Right cardiac atrium (tissue), 5 donors: ENCODE measurements at regions not wholly inside any gene's neighbourhood (a gene's known extent, or its start where the extent isn't known, plus 50 kb on each side); places are given as distances from the start of the nearest gene placed in this dataset.

ENCODE experiments used
- ATAC-seq, 2 donors: fragments of 200-7000 bp; cut with Tn5 transposase; one replicate each; pipeline versions ENCODE4 v1.8.0 to v1.9.1; 2020; ENCODE audit warnings: moderate library complexity in 2 of 2, mild to moderate bottlenecking in 1 of 2
- DNase-seq, 3 donors: peaks; one replicate each; pipeline ENCODE4 v3.0.0-alpha.2; 2020
- H3K27ac ChIP-seq: one replicate; pipeline ENCODE4 v1.5.1; 2013; ENCODE audit warnings: mild to moderate bottlenecking, low read length, control low read depth, moderate library complexity
- H3K27me3 ChIP-seq: one replicate; pipeline ENCODE4 v1.6.1; 2013; ENCODE audit not compliant: control insufficient read depth, insufficient read depth
- H3K4me1 ChIP-seq: one replicate; pipeline ENCODE4 v1.6.1; 2013; ENCODE audit warnings: low read length; ENCODE audit not compliant: control insufficient read depth, insufficient read depth
- H3K4me3 ChIP-seq: one replicate; pipeline ENCODE4 v1.5.1; 2013; ENCODE audit warnings: low read length, control low read depth
- H3K9me3 ChIP-seq: one replicate; pipeline ENCODE4 v1.6.1; 2013; ENCODE audit warnings: low read length; ENCODE audit not compliant: control insufficient read depth
- WGBS: extraction: QIAGEN DNeasy Blood & Tissue Kit; methylation state at CpG from one replicate; pipeline ENCODE4 v1.1.7; 2013; 5-methylcytosine and 5-hydroxymethylcytosine counted together
- intact Hi-C, 4 donors: fragments of 100-400 bp; cut with DNase I; formaldehyde crosslinking; loops; one replicate each; pipeline versions ENCODE4 v1.11.0 to v1.14.0; 2022 to 2023
- donor health status: healthy with polysubstance abuse.
- donor health status: DM: no; HTN: yes; CAD: no.
- donor health status: DM: no; HTN: no; CAD: no.
- donor health status: DM: no; HTN: yes; CAD: no; lungs with severe emphysema.
- donor health status: DM: yes; HTN: yes; CAD: no.

GRCh38 chr10:78861529-78862327 lies 207.0 kb upstream of the ZMIZ1 start:
- WGBS, result 63% methylated on average over 5 of the region's 5 CpGs
- Histone ChIP-seq H3K27me3 (no peaks in the 10 kb centered on the region), H3K27ac (no peak overlapping the region), H3K4me3 (no peak overlapping the region), H3K4me1 (peaks cover 2% of the 10 kb centered on the region), H3K9me3 (no peaks in the 10 kb centered on the region)
- no peak for DNase-seq
- intact Hi-C loops, result no loop called here
- no peak for ATAC-seq

GRCh38 chr10:78862328-78862640 lies 206.5 kb upstream of the ZMIZ1 start:
- 89% methylated on average over 4 of the region's 4 CpGs for WGBS
- intact Hi-C loops, result no loop called here

DNA sequence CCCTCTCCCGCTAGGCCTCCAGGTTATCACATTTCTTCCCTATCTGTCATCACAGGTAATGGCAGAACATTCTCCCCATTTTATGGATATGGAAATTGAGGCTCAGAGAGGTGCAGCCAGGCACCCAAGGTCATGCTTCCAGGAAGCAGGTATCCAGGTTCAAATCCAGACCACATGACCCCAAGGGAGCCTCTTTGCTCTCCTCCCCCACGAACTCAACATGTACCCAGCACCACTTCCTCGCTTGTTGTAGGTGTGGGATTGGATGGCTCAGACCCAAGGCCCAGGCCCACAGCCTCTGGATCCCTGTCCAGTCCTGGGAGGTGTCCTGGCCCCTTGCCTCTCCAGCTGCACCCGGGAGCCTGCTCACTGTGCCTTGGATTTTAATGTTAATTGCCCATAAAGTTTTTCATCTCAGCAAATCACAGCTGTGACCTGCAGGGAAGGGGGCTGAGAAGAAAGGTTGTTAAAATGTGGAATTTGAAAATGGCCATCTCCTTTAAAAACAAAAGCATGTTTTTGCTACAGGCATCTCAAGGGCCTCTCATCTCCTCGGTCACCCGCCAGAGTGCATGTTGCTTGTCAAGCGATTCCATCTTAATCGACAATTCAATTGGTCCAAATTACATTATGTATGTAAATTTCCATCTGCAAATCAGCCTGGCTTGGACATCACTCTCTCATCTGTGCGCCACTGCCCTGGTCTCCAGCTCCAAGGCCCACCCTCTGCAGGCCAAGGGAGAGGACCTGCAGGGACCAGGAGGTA lies 205.4 kb upstream of the ZMIZ1 start:
- H3K27me3 ChIP-seq, result no peaks in the 10 kb centered on the region

More at GRCh38 chr10:78862328-78862640, 206.5 kb upstream of the ZMIZ1 start:
- Histone ChIP-seq H3K4me1 (peaks cover 2% of the 10 kb centered on the region), H3K4me3 (no peak overlapping the region), H3K9me3 (no peaks in the 10 kb centered on the region), H3K27ac (no peak overlapping the region), H3K27me3 (no peaks in the 10 kb centered on the region)
- DNase-seq (no peak), ATAC-seq (no peak)

DNA sequence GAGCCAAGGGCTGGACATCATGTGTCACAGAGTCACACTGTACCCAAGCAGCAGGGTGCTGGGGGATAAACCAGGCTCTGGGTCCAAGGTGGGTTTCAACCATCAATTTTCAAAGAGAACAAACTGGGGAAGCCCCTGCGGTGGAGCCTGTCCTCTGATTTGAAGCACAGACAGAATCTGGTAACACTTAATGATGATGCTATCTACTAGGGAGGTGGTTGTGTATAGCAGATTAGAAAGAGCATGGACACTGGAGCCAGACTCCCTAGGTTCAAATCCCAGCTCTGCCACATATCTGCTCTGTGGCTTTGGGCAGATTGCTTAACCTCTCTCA lies 204.9 kb upstream of the ZMIZ1 start:
- Histone ChIP-seq H3K27me3 (no peaks in the 10 kb centered on the region), H3K4me1 (peaks cover 2% of the 10 kb centered on the region), H3K4me3 (no peak overlapping the region), H3K27ac (no peak overlapping the region), H3K9me3 (no peaks in the 10 kb centered on the region)
- WGBS, result 100% methylated on average over 1 of the region's 1 CpG
- intact Hi-C loops, result no loop called here
- ATAC-seq (no peak), DNase-seq (no peak)

More for the DNA sequence above, 205.4 kb upstream of the ZMIZ1 start:
- 88% methylated on average over 9 of the region's 9 CpGs for WGBS
- Histone ChIP-seq H3K27ac (no peak overlapping the region), H3K4me1 (peaks cover 2% of the 10 kb centered on the region), H3K9me3 (no peaks in the 10 kb centered on the region), H3K4me3 (no peak overlapping the region)
- no peak for DNase-seq
- ATAC-seq, result no peak
- intact Hi-C loops, result no loop called here

- no peak overlapping the region for H3K4me3 ChIP-seq
- no peak overlapping the region for H3K27ac ChIP-seq
- ATAC-seq (no peak), DNase-seq (no peak)
- H3K4me1 ChIP-seq, result no peaks in the 10 kb centered on the region
- H3K27me3 ChIP-seq, result no peaks in the 10 kb centered on the region
- intact Hi-C loops, result no loop called here
- no peaks in the 10 kb centered on the region for H3K9me3 ChIP-seq
- 87% methylated on average over 14 of the region's 14 CpGs for WGBS
Observed at GRCh38 chr10:78864761-78865537, 203.8 kb upstream of the ZMIZ1 start.

DNA sequence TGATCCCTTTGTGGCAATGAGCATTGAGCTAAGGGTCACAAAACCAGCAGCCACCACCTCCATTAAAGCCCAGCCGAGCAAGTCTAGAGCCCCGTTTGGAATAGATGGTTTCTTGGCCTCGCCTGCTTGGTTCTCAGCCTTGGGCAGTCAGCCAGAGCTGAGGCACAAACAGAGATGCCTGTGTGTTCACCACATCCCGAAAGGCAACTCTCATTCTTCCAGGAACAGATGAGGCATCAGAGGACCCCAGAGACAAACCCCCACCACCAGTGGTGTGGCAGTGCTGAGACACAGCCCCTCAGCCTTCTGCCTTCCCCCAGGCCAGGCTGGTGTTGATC lies 203.3 kb upstream of the ZMIZ1 start:
- peak; percentile 68 to 87 (median 79) for DNase-seq
- no peak overlapping the region for H3K4me3 ChIP-seq
- H3K4me1 ChIP-seq, result no peaks in the 10 kb centered on the region
- H3K27ac ChIP-seq, result no peak overlapping the region
- intact Hi-C loops, result no loop called here
- H3K9me3 ChIP-seq, result no peaks in the 10 kb centered on the region
- no peaks in the 10 kb centered on the region for H3K27me3 ChIP-seq
- 53% methylated on average over 4 of the region's 4 CpGs for WGBS
- peak; percentile 31 to 48 for ATAC-seq

DNA sequence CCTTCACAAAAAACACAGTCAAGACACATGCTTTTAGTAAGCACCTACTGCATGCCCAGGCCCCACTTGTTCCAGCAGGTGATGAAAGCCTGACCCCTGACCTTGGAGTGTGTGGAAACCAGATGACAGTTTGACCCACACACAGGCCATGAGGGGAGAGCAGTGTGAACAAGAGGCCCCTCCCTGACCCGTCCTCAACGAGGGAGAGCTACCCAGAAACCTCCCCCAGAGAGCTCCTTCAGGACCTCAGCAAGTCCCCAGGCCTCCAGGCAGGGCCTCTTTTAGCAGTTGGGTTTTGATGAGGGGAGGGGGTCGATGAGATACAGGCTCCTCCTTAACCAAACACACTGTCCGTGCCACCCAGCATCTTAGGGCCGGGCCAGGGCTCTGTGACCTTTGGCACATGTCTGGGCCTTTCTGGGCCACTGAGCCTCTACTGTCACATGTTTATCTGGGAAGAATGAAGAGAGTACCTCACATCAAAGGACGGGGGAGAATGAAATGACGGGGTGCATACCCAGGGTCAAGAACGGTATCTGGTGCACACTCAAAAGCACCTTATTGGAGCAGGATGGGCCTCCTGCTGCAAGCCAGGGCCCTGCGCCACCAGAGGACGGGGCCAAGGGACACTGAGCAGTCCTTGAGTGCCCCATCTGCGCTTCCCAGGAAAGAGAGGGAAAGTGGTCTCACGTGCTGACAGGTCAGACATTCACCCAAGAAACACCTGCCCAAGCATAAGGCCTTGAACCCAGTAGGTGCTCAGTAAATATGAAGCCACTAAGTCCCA lies 202.6 kb upstream of the ZMIZ1 start:
- Histone ChIP-seq H3K4me3 (no peak overlapping the region), H3K9me3 (no peaks in the 10 kb centered on the region), H3K27me3 (no peaks in the 10 kb centered on the region), H3K27ac (no peak overlapping the region), H3K4me1 (no peaks in the 10 kb centered on the region)
- ATAC-seq, result no peak
- no peak for DNase-seq
- intact Hi-C loops, result no loop called here
- WGBS, result 92% methylated on average over 12 of the region's 12 CpGs

DNA sequence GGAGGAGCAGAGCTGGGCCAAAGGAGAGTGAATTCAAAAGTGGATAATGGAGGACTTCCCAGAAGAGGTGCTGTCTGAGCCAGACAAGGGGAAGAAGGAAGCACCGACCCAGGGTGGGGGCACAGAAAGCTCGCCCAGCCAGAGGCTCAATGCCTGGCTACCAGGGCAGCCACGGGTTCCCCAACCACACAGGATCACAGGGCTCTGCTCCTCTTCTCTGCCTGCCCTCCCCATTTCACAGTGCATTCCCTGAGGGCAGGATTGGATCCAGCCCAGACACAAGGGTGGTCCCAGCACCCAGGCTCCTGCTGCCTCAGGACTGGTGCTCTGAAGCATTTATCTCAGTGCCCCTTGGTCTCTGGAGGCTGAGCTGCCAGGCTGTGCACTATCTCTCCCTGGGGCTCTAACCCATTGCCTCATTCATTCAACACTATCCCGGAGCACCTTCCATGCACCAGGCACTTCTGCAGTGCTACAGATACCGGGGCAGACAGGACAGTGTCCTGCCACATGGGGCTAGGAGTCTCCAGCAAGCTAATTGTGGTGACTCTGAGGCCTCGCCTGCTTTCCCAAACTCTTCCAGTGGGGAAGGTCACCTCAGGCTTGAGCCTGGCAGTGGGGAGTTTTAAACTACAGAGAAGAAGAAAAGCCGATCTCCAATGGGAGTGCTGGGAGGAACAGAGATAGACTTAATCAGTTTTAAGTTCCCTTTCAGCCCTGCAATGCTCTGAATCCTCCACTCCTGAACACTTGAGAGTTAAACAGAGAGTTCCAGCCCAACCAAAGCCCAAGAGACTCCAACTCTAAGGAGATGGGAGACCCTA lies 201.8 kb upstream of the ZMIZ1 start:
- DNase-seq (no peak), ATAC-seq (no peak)
- 79% methylated on average over 7 of the region's 7 CpGs for WGBS
- Histone ChIP-seq H3K27me3 (no peaks in the 10 kb centered on the region), H3K4me1 (no peaks in the 10 kb centered on the region), H3K27ac (no peak overlapping the region), H3K4me3 (no peak overlapping the region), H3K9me3 (no peaks in the 10 kb centered on the region)
- intact Hi-C loops, result no loop called here

DNA sequence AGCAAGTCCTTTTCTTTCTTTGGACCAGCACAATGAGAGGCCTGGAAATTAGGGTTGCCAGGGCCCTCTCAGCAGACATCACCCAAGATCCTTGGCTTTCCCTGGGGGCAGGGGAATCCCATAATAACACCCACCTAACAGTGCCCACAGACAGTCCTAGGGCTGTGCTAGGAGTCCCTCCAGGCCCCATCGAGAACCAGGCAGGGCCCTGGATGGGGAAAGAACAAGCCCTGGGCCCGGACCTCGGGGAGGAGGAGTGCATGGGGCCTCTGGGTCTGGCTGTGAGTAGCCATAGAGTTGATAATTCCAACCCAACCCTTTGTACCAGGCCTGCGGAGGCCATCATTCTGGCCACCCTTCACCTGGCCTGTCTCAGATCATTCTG lies 201.2 kb upstream of the ZMIZ1 start:
- DNase-seq, result no peak
- ATAC-seq, result no peak
- Histone ChIP-seq H3K27ac (no peak overlapping the region), H3K4me3 (no peak overlapping the region), H3K9me3 (no peaks in the 10 kb centered on the region), H3K4me1 (no peaks in the 10 kb centered on the region), H3K27me3 (no peaks in the 10 kb centered on the region)
- WGBS, result 89% methylated on average over 4 of the region's 4 CpGs
- intact Hi-C loops, result no loop called here

DNA sequence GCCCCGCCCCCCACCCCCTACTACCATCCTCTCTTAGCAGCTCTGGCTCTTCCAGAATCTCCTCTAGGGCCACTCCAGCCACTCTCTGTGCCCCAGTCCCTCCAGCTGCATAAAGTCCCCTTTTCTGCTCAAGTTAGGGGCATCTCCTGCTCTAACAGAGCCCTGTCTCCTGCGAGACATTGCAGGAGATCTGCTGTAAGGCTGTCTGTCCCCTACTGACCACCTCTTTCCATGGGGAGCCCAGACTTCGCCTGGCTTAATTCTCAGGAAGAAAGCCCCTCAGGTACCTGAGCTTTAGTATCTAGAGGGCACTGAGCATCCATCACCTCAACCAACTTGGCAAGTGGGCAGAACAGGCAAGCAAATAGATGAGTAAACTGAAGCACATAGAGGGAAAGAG lies 200.7 kb upstream of the ZMIZ1 start:
- intact Hi-C loops, result no loop called here
- DNase-seq (no peak), ATAC-seq (no peak)
- Histone ChIP-seq H3K9me3 (no peaks in the 10 kb centered on the region), H3K27me3 (no peaks in the 10 kb centered on the region), H3K27ac (no peak overlapping the region), H3K4me1 (no peaks in the 10 kb centered on the region), H3K4me3 (no peak overlapping the region)
- WGBS, result 96% methylated on average over 3 of the region's 3 CpGs
